OCI-LY7 (cell line): ENCODE measurements at regions not wholly inside any gene's neighbourhood (a gene's known extent, or its start where the extent isn't known, plus 50 kb on each side); places are given as distances from the start of the nearest gene placed in this dataset.
"Not testable (repeated sequence)": the region's sequence is repeated elsewhere in the genome, so short reads cannot be mapped to it uniquely, and the experiment has no call there.

Source experiments
- EZH2phosphoT487 ChIP-seq: fragments of 200-600 bp; sonication (generic); IDR thresholded peaks from 2 replicates; pipeline ENCODE4 v1.6.1; 2018; ENCODE audit warnings: low read depth, borderline replicate concordance, mild to moderate bottlenecking, mixed run types, antibody characterized with exemption, low read length, moderate library complexity, mixed read lengths
- TF ChIP-seq, protein P1 (sequence below): fragments of 200-600 bp; sonication (generic); conservative IDR thresholded peaks from 2 replicates; pipeline ENCODE4 v1.5.1; 2014; ENCODE audit warnings: mild to moderate bottlenecking, antibody characterized with exemption, low read length, moderate library complexity, mixed read lengths

- TF ChIP-seq, protein P1, sequence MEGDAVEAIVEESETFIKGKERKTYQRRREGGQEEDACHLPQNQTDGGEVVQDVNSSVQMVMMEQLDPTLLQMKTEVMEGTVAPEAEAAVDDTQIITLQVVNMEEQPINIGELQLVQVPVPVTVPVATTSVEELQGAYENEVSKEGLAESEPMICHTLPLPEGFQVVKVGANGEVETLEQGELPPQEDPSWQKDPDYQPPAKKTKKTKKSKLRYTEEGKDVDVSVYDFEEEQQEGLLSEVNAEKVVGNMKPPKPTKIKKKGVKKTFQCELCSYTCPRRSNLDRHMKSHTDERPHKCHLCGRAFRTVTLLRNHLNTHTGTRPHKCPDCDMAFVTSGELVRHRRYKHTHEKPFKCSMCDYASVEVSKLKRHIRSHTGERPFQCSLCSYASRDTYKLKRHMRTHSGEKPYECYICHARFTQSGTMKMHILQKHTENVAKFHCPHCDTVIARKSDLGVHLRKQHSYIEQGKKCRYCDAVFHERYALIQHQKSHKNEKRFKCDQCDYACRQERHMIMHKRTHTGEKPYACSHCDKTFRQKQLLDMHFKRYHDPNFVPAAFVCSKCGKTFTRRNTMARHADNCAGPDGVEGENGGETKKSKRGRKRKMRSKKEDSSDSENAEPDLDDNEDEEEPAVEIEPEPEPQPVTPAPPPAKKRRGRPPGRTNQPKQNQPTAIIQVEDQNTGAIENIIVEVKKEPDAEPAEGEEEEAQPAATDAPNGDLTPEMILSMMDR: not testable (repeated sequence)
- not testable (repeated sequence) for TF ChIP-seq EZH2phosphoT487
Measured at GRCh38 chr11:96488911-96489310, 99.1 kb downstream of the JRKL start.
